SK-N-SH (cell line): ENCODE measurements at regions not wholly inside any gene's neighbourhood (a gene's known extent, or its start where the extent isn't known, plus 50 kb on each side); places are given as distances from the start of the nearest gene placed in this dataset.
"Not testable (repeated sequence)": the region's sequence is repeated elsewhere in the genome, so short reads cannot be mapped to it uniquely, and the experiment has no call there.

Experiments used
- CTCF ChIA-PET: fragments of 300-600, 350-600 bp; formaldehyde crosslinking; extraction: SDS; loops from one replicate; lab custom pipeline; 2021; lab: Yijun Ruan, JAX
- POLR2A ChIA-PET: fragments of 350-600 bp; sonication (Branson Sonifier 250); formaldehyde crosslinking; extraction: SDS; loops from one replicate; lab custom pipeline; 2020; ENCODE audit warnings: antibody characterized with exemption, inconsistent platforms; lab: Yijun Ruan, JAX
- DNase-seq: peaks from one replicate; pipeline ENCODE4 v3.0.0; 2012
- H2AFZ ChIP-seq: fragments of 200-600 bp; sonication (generic); 2 replicates; pipeline ENCODE4 v1.8.1; 2016; ENCODE audit warnings: antibody characterized with exemption, mild to moderate bottlenecking, low read depth
- H3F3A ChIP-seq: fragments of 200-600 bp; sonication (generic); replicated peaks from 2 replicates; pipeline ENCODE3; 2016; ENCODE audit warnings: antibody characterized with exemption, mild to moderate bottlenecking; ENCODE audit not compliant: insufficient read depth
- H3K27ac ChIP-seq, 2 experiments: fragments of 200-500 bp in 1 of 2; fragments of 200-600 bp in 1 of 2; sonication (Bioruptor generic) in 1 of 2; sonication (generic), shearing (Covaris generic) in 1 of 2; 2 replicates each; pipeline versions ENCODE4 v1.5.1 to v1.6.1; 2014 to 2016; ENCODE audit warnings: low read depth in 2 of 2, inconsistent platforms in 1 of 2, low read length in 1 of 2, mild to moderate bottlenecking in 1 of 2, mixed read lengths in 1 of 2
- H3K27me3 ChIP-seq: fragments of 200-600 bp; sonication (generic), shearing (Covaris generic); 2 replicates; pipeline ENCODE4 v1.6.1; 2016; ENCODE audit warnings: mixed run types; ENCODE audit not compliant: insufficient read depth
- H3K36me3 ChIP-seq, 2 experiments: fragments of 200-500 bp in 1 of 2; fragments of 200-600 bp in 1 of 2; sonication (Bioruptor generic) in 1 of 2; sonication (generic) in 1 of 2; replicated peaks in 1 of 2; 2 replicates each; pipeline versions ENCODE3 to v1.5.1; 2014 to 2016; ENCODE audit warnings: low read length in 1 of 2, mild to moderate bottlenecking in 1 of 2; ENCODE audit not compliant: insufficient read depth in 2 of 2, control insufficient read depth in 1 of 2
- H3K4me1 ChIP-seq, 2 experiments: fragments of 200-500 bp in 1 of 2; fragments of 200-600 bp in 1 of 2; sonication (Bioruptor generic) in 1 of 2; sonication (generic), shearing (Covaris generic) in 1 of 2; 2 replicates each; pipeline versions ENCODE4 v1.5.1 to v1.6.1; 2014 to 2016; ENCODE audit warnings: low read depth in 1 of 2, low read length in 1 of 2, mixed run types in 1 of 2; ENCODE audit not compliant: insufficient read depth in 2 of 2, control insufficient read depth in 1 of 2
- H3K4me2 ChIP-seq: fragments of 200-600 bp; sonication (generic), shearing (Covaris generic); 2 replicates; pipeline ENCODE4 v1.6.1; 2017; ENCODE audit warnings: mixed run types
- H3K4me3 ChIP-seq, 2 experiments: fragments of 200-500 bp in 1 of 2; fragments of 200-600 bp in 1 of 2; sonication (Bioruptor generic) in 1 of 2; sonication (generic), shearing (Covaris generic) in 1 of 2; 2 replicates each; pipeline versions ENCODE4 v1.5.1 to v1.8.1; 2014 to 2016; ENCODE audit warnings: low read depth in 2 of 2, inconsistent platforms in 1 of 2, low read length in 1 of 2, mild to moderate bottlenecking in 1 of 2, mixed read lengths in 1 of 2, moderate library complexity in 1 of 2
- H3K79me2 ChIP-seq: fragments of 200-600 bp; sonication (generic); 2 replicates; pipeline ENCODE4 v1.8.1; 2017; ENCODE audit warnings: mild to moderate bottlenecking; ENCODE audit not compliant: insufficient read depth
- H3K9ac ChIP-seq: fragments of 200-600 bp; sonication (generic); 2 replicates; pipeline ENCODE4 v1.6.1; 2017; ENCODE audit warnings: mixed run types
- H3K9me2 ChIP-seq: fragments of 200-600 bp; sonication (generic); 2 replicates; pipeline ENCODE4 v1.6.1; 2017; ENCODE audit warnings: mixed run types
- H3K9me3 ChIP-seq: fragments of 200-600 bp; sonication (generic); 2 replicates; pipeline ENCODE4 v1.6.1; 2017; ENCODE audit warnings: mixed run types, mild to moderate bottlenecking, moderate library complexity
- H4K20me1 ChIP-seq: fragments of 200-600 bp; sonication (generic); 2 replicates; pipeline ENCODE4 v1.6.1; 2017; ENCODE audit warnings: mild to moderate bottlenecking, mixed run types; ENCODE audit not compliant: insufficient read depth
- CTCF ChIP-seq: fragments of 200-600 bp; sonication (generic); IDR thresholded peaks from 2 replicates; pipeline ENCODE4 v1.6.1; 2017; ENCODE audit warnings: antibody characterized with exemption, mild to moderate bottlenecking, moderate library complexity
- ELF1 ChIP-seq: IDR thresholded peaks from 2 replicates; pipeline ENCODE4 v1.4.0; 2012
- EP300 ChIP-seq, 2 experiments: IDR thresholded peaks; 2 replicates each; pipeline versions ENCODE4 v1.4.0 to v1.6.1; 2012; ENCODE audit warnings: borderline replicate concordance in 1 of 2, low read depth in 1 of 2, low read length in 1 of 2
- EZH2phosphoT487 ChIP-seq: fragments of 200-600 bp; sonication (generic); IDR thresholded peaks from 2 replicates; pipeline ENCODE4 v1.6.1; 2017; ENCODE audit warnings: low read depth, mixed run types, mild to moderate bottlenecking, antibody characterized with exemption, moderate library complexity, borderline replicate concordance
- FOXM1 ChIP-seq: IDR thresholded peaks from 2 replicates; pipeline ENCODE4 v1.4.0; 2012; ENCODE audit warnings: low read depth, mild to moderate bottlenecking
- GATA2 ChIP-seq: sonication (generic); formaldehyde crosslinking; IDR thresholded peaks from 2 replicates; pipeline ENCODE4 v1.5.0; 2020; ENCODE audit warnings: mild to moderate bottlenecking, missing genetic modification reagents
- JUND ChIP-seq: IDR thresholded peaks from 2 replicates; pipeline ENCODE4 v1.4.0; 2012
- MEF2A ChIP-seq: IDR thresholded peaks from 2 replicates; pipeline ENCODE4 v1.4.0; 2012; ENCODE audit warnings: low read depth, borderline replicate concordance
- MXI1 ChIP-seq: IDR thresholded peaks from 2 replicates; pipeline ENCODE4 v1.6.1; 2012; ENCODE audit warnings: mild to moderate bottlenecking, low read depth, low read length, improper control_type of control experiment
- NRF1 ChIP-seq: IDR thresholded peaks from 2 replicates; pipeline ENCODE4 v1.6.1; 2012; ENCODE audit warnings: low read depth, mild to moderate bottlenecking, low read length
- PBX3 ChIP-seq: IDR thresholded peaks from 2 replicates; pipeline ENCODE4; 2012
- RFX5 ChIP-seq: IDR thresholded peaks from 2 replicates; pipeline ENCODE4 v1.6.1; 2012; ENCODE audit warnings: mild to moderate bottlenecking, improper control_type of control experiment, low read length
- SIN3A ChIP-seq: IDR thresholded peaks from 2 replicates; pipeline ENCODE4 v1.6.1; 2012; ENCODE audit warnings: low read depth, mild to moderate bottlenecking, low read length, moderate library complexity, borderline replicate concordance
- SMC3 ChIP-seq: IDR thresholded peaks from 2 replicates; pipeline ENCODE4 v1.6.1; 2012; ENCODE audit warnings: low read depth, low read length, improper control_type of control experiment
- TAF1 ChIP-seq: IDR thresholded peaks from 2 replicates; pipeline ENCODE4 v1.6.1; 2012; ENCODE audit warnings: low read depth, mild to moderate bottlenecking, low read length, moderate library complexity, borderline replicate concordance
- TCF12 ChIP-seq: IDR thresholded peaks from 2 replicates; pipeline ENCODE4 v1.4.0; 2012
- TEAD4 ChIP-seq: IDR thresholded peaks from 2 replicates; pipeline ENCODE4 v1.4.0; 2012; ENCODE audit warnings: mild to moderate bottlenecking, borderline replicate concordance; ENCODE audit not compliant: insufficient read depth
- USF1 ChIP-seq: IDR thresholded peaks from 2 replicates; pipeline ENCODE4 v1.4.0; 2012; ENCODE audit warnings: low read depth, borderline replicate concordance
- YY1 ChIP-seq: IDR thresholded peaks from 2 replicates; pipeline ENCODE4 v1.4.0; 2012; ENCODE audit warnings: low read depth, mild to moderate bottlenecking
- ZBTB33 ChIP-seq: IDR thresholded peaks from 2 replicates; pipeline ENCODE4 v1.4.0; 2012; ENCODE audit warnings: low read depth, borderline replicate concordance
- WGBS: methylation state at CpG from one replicate; pipeline ENCODE4 v1.1.6; 2017; ENCODE audit warnings: low lambda C conversion rate; 5-methylcytosine and 5-hydroxymethylcytosine counted together

GRCh38 chr9:29432656-29433055, 1859.4 kb upstream of the C9orf72 start:
- H3K4me3 ChIP-seq, H3F3A ChIP-seq, H3K27ac ChIP-seq, DNase-seq, POLR2A ChIA-PET, H4K20me1 ChIP-seq, CTCF ChIA-PET, H3K27me3 ChIP-seq, H3K9me3 ChIP-seq, H3K36me3 ChIP-seq, H3K79me2 ChIP-seq, H3K4me2 ChIP-seq, H2AFZ ChIP-seq, H3K4me1 ChIP-seq, H3K9ac ChIP-seq, H3K9me2 ChIP-seq: not testable (repeated sequence)
- 37% methylated on average over 2 of the region's 2 CpGs for WGBS
- TF ChIP-seq TCF12 = 0 out of 2 replicates have a peak, but pooled peaks have one; percentile 16

GRCh38 chr9:29435368-29435767, 1862.1 kb upstream of the C9orf72 start:
- POLR2A ChIA-PET = no interaction called here

More at GRCh38 chr9:29435368-29435767, 1862.1 kb upstream of the C9orf72 start:
- H4K20me1 ChIP-seq = no peaks in the 10 kb centered on the region
- H3K79me2 ChIP-seq = no peaks in the 10 kb centered on the region
- CTCF ChIA-PET = no interaction called here
- no peaks in the 10 kb centered on the region for H3K27me3 ChIP-seq
- no peak overlapping the region for H3K9ac ChIP-seq
- H3K36me3 ChIP-seq = no peaks in the 10 kb centered on the region
- no peaks in the 10 kb centered on the region for H3K9me3 ChIP-seq
- no peaks in the 10 kb centered on the region for H3K9me2 ChIP-seq
- H3K4me2 ChIP-seq = no peak overlapping the region
- no peak overlapping the region for H2AFZ ChIP-seq
- DNase-seq = no peak
- no peaks in the 10 kb centered on the region for H3K4me1 ChIP-seq
- no peak overlapping the region for H3K4me3 ChIP-seq
- H3K27ac ChIP-seq = no peak overlapping the region
- WGBS = 77% methylated on average over 1 of the region's 1 CpG
- H3F3A ChIP-seq = no peaks in the 10 kb centered on the region
- TF ChIP-seq TEAD4 = no peak
- no peak for TF ChIP-seq MXI1
- TF ChIP-seq GATA2 = no peak
- TF ChIP-seq MEF2A = no peak
- no peak for TF ChIP-seq SIN3A
- TF ChIP-seq YY1 = no peak
- TF ChIP-seq CTCF = no peak
- TF ChIP-seq FOXM1 = no peak
- TF ChIP-seq NRF1 = no peak
- no peak for TF ChIP-seq JUND
- TF ChIP-seq USF1 = no peak
- no peak for TF ChIP-seq ZBTB33
- TF ChIP-seq EP300 (IDR thresholded peaks at IDR 0.05; ENCODE audit: borderline replicate concordance in 1 of 2, low read depth in 1 of 2, low read length in 1 of 2) = no peak
- no peak for TF ChIP-seq SMC3
- no peak for TF ChIP-seq PBX3
- TF ChIP-seq TAF1 = no peak
- no peak for TF ChIP-seq EZH2phosphoT487
- TF ChIP-seq TCF12 = no peak
- no peak for TF ChIP-seq ELF1
- TF ChIP-seq RFX5 = no peak
